ENCODE measurements at regions not wholly inside any gene's neighbourhood (a gene's known extent, or its start where the extent isn't known, plus 50 kb on each side); places are given as distances from the start of the nearest gene placed in this dataset.

DNA sequence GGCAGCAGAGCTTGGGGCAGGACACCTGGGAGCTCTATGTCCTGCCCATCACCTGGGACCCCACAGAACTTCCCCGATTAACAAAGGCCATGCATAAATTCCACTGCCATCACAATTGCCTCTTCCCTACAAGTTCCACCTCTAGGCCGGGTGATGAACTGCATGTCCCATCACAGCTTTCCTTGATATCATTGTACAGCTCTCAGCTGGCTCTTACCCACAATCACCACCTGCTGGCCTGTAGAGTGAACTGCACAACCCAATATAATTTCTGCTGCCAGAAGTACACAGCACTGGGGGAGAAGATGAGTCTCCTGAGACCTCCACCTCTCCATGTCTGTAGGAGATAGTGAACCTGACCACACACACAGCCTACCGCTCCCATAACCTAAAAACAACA, 285.0 kb upstream of the AADAT start:
- TF ChIP-seq CTCF (IDR thresholded peaks at IDR 0.05) (no peak), POLR2AphosphoS5 (IDR thresholded peaks at IDR 0.05; ENCODE audit: insufficient read depth in 1 of 2, low read depth in 1 of 2) (no peak), POLR2A (IDR thresholded peaks at IDR 0.05) (no peak)
